Esophagus (tissue), 2 donors: ENCODE measurements at regions not wholly inside any gene's neighbourhood (a gene's known extent, or its start where the extent isn't known, plus 50 kb on each side); places are given as distances from the start of the nearest gene placed in this dataset.
"Not testable (repeated sequence)": the region's sequence is repeated elsewhere in the genome, so short reads cannot be mapped to it uniquely, and the experiment has no call there.

ENCODE experiments used
- H3K27ac ChIP-seq, 2 donors: one replicate each; pipeline ENCODE4 v1.5.1; 2013; ENCODE audit warnings: low read depth in 2 of 2, mild to moderate bottlenecking in 2 of 2, inconsistent platforms in 1 of 2, low read length in 1 of 2, moderate library complexity in 1 of 2
- H3K27me3 ChIP-seq, 2 donors: one replicate each; pipeline ENCODE4 v1.6.1; 2013; ENCODE audit warnings: low read length in 2 of 2, control low read depth in 1 of 2, mild to moderate bottlenecking in 1 of 2; ENCODE audit not compliant: insufficient read depth in 2 of 2, control insufficient read depth in 1 of 2
- H3K36me3 ChIP-seq, 2 donors: one replicate each; pipeline ENCODE4 v1.6.1; 2013; ENCODE audit warnings: low read length in 1 of 2; ENCODE audit not compliant: control insufficient read depth in 2 of 2, insufficient read depth in 2 of 2
- H3K4me1 ChIP-seq, 2 donors: one replicate each; pipeline ENCODE4 v1.6.1; 2013; ENCODE audit warnings: low read length in 1 of 2; ENCODE audit not compliant: control insufficient read depth in 2 of 2, insufficient read depth in 2 of 2
- H3K4me3 ChIP-seq, 2 donors: one replicate each; pipeline ENCODE4 v1.5.1; 2013; ENCODE audit warnings: low read length in 2 of 2, mild to moderate bottlenecking in 2 of 2, low read depth in 1 of 2, moderate library complexity in 1 of 2
- H3K9me3 ChIP-seq, 2 donors: one replicate each; pipeline ENCODE4 v1.6.1; 2013; ENCODE audit warnings: mild to moderate bottlenecking in 2 of 2, low read depth in 1 of 2, low read length in 1 of 2, moderate library complexity in 1 of 2; ENCODE audit not compliant: control insufficient read depth in 2 of 2, insufficient read depth in 1 of 2
- WGBS, 2 donors: extraction: QIAGEN DNeasy Blood & Tissue Kit; methylation state at CpG; one replicate each; pipeline ENCODE4 v1.1.7; 2013; 5-methylcytosine and 5-hydroxymethylcytosine counted together
- donor health status: healthy with polysubstance abuse.
- donor health status: Bipolar disorder and iron deficiency.

DNA sequence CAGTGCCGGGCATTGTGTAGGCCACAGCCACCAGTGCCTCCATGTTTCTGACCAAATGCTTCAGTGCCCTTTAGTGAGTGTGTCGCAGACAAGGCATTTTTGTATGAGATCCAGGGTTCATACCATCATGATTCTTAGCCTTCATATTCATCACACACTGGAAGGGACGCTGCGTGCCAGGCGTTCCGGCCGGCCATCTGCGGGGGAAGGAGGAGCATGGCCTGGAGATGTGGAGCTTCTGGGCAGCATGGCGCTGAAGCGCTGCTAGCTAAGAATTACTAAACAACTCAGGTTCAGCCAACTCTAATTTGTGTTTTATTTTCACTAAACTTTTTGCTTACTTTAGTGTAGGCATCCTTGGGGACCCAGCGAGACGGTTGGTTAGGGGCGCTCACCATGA, 111.4 kb upstream of the EXOC2 start:
- H3K4me3 ChIP-seq = no peak overlapping the region
- no peak overlapping the region for H3K27ac ChIP-seq
- H3K9me3 ChIP-seq = no peaks in the 10 kb centered on the region
- H3K27me3 ChIP-seq = no peaks in the 10 kb centered on the region
- no peaks in the 10 kb centered on the region for H3K4me1 ChIP-seq
- no peaks in the 10 kb centered on the region for H3K36me3 ChIP-seq
- 96 to 98% methylated on average over 13 of the region's 13 CpGs for WGBS, 2 donors

DNA sequence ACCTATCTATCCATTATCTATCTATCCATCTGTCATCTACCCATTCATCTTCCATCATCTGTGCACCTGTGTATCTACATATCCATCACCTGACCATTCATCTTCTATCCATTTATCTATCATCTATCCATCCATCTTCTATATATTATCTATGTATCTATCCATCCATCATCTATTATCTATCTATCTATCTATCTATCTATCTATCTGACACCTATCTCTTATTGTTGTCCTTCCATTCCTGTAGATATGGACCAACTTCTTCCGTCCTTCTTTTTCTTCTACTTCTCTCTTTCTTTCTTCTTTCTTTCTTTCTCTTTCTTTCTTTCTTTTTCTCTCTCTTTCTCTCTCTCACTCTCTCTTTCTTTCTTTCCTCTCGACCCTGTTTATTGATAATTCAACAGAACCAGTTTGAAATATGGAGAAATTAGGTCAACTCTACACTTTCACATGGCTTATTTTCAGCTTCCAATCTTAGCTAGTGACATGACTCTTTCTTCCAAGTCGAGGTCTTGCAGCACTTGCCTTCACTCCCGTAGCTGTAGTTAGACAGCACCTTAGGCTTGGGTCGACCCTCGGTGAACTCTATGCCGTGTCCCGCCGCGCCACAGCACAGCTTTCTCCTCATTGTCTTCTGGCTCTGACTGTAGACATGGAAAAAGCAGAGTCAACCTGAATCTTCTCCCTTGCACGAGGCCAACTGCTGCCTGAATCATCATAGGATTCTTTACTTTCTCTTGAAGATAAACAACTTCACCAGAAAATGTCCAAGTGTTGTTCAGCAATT, 110.4 kb upstream of the EXOC2 start:
- Histone ChIP-seq H3K9me3 (no peaks in the 10 kb centered on the region), H3K4me3 (no peak overlapping the region), H3K4me1 (no peaks in the 10 kb centered on the region), H3K27ac (no peak overlapping the region), H3K27me3 (no peaks in the 10 kb centered on the region), H3K36me3 (no peaks in the 10 kb centered on the region)
- WGBS, 2 donors = 83 to 89% methylated on average over 11 of the region's 11 CpGs

DNA sequence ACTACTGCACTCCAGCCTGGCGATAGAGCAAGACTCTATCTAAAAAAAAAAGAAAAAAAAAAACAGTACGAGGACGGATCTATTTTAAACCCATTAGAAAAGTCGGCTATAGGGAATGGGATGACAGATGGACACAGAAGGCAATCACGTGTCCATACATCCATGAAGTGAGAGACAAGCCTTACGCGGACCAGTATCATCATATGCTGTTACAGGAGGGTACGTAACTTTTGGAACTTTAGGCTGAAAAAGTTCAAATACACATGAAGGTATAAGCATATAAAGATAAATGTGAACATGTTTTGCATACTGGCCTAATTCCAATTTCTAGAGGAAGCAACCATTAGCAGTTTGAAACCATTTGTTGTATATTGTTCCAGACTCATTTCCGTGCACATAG, 109.8 kb upstream of the EXOC2 start:
- no peak overlapping the region for H3K27ac ChIP-seq

DNA sequence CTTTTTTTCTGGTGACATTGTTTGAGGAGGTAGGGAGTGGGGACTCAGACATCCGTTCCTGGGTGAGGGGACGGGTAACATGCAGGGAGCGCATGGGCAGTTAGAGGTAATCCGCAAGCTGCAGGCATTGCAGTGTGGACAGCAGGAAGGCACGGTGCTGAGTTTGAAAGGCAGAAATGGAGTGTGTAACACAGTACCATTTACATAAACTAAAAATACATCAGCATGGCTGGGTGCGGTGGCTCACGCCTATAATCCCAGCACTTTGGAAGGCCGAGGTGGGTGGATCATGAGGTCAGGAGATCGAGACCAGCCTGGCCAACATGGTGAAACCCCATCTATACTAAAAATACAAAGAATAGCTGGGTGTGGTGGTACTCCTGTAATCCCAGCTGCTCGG, 109.3 kb upstream of the EXOC2 start:
- H3K36me3 ChIP-seq, H3K27ac ChIP-seq, H3K9me3 ChIP-seq, H3K27me3 ChIP-seq, H3K4me1 ChIP-seq, H3K4me3 ChIP-seq: not testable (repeated sequence)
- 88 to 89% methylated on average over 10 of the region's 10 CpGs for WGBS, 2 donors

More for the DNA sequence above, 109.8 kb upstream of the EXOC2 start:
- no peaks in the 10 kb centered on the region for H3K4me1 ChIP-seq
- H3K4me3 ChIP-seq = no peak overlapping the region
- H3K36me3 ChIP-seq = no peaks in the 10 kb centered on the region
- no peaks in the 10 kb centered on the region for H3K27me3 ChIP-seq
- WGBS, 2 donors = 72 to 80% methylated on average over 9 of the region's 9 CpGs
- H3K9me3 ChIP-seq = no peaks in the 10 kb centered on the region

DNA sequence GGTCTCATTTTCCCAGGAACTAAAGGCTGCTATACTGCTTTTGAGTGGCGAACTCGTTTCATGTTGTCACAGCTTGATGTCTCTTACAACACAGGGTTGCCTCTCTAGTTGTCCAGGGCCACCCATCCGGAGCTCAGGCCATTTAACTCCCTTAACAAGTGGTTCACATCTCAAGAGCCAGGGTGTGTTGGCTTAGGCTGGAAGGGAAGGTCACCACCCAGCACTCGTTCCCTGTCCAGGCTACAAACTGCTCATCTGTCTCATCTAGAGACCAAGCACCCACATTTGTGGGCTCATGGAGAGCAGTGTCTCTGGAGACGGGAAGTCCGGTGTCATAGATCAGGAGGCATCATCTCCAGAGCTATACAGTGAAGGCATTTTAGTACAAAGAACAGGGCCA, 106.8 kb upstream of the EXOC2 start:
- H3K4me1 ChIP-seq = no peaks in the 10 kb centered on the region
- H3K27ac ChIP-seq = no peak overlapping the region
- H3K27me3 ChIP-seq = no peaks in the 10 kb centered on the region
- H3K9me3 ChIP-seq = no peaks in the 10 kb centered on the region
- no peaks in the 10 kb centered on the region for H3K36me3 ChIP-seq
- H3K4me3 ChIP-seq = no peak overlapping the region
- WGBS, 2 donors = 88 to 89% methylated on average over 6 of the region's 6 CpGs

DNA sequence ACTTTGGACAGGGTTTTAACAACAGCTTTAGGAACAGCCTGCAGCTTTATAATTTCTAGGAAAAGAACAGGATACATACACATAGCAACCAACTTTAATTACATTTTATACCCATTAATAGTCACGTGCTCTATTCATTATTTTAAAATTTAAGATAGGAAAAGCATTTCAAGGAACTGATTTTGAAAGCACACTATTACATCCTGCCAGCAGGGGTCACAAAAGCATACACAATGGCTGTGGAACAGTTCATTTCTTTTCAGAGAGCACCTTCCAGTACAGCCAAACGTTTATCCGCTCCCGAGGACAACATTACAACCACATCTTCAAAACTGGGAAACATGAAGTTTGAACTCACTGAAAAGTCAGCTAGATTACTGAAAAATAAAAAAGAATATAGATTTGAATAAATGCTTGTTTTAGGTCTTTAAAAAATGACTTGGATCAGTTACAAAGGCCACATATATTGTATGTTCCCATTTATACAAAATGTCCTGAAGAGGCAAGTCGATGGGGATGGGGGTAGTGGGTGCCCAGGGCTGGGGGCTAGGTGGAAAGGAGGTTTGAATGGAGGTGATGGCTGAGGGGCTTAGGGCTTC, 104.6 kb upstream of the EXOC2 start:
- no peaks in the 10 kb centered on the region for H3K4me1 ChIP-seq
- WGBS, 2 donors = 8 to 10% methylated on average over 5 of the region's 5 CpGs
- no peaks in the 10 kb centered on the region for H3K9me3 ChIP-seq
- H3K36me3 ChIP-seq = no peaks in the 10 kb centered on the region
- H3K27ac ChIP-seq = no peak overlapping the region
- no peak overlapping the region for H3K4me3 ChIP-seq
- H3K27me3 ChIP-seq = no peaks in the 10 kb centered on the region

DNA sequence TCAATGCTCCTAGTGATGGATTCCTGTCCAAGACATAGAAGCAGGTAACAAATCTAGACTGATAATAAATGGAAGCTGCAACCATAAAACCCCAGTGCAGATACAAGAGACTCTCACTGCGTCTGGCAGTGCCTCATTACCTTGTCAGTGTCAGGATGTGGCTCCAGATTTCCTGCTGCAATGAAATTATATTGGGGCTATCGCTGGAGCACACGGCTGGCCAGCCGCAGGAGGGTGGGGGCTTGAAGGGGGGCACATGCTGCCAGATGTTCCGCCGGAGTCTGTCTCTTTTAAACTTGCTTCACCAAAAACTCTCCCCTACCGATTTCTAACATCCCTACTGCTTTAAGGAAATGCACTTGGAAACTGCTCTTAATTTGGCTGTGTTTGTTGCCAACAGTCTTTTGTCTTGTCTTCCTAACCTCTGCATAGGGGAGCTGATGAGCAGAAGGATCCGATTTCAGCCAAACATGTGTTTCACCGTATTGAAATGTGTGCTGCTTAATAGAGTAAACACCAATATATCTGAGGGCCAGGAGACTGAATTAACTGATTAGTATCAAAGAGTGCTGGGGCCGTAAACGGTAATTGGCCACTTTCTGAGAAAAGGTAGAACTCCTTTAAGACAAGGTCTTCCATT, 102.2 kb upstream of the EXOC2 start:
- Histone ChIP-seq H3K4me1 (no peaks in the 10 kb centered on the region), H3K36me3 (no peaks in the 10 kb centered on the region), H3K27me3 (no peaks in the 10 kb centered on the region), H3K4me3 (no peak overlapping the region), H3K9me3 (no peaks in the 10 kb centered on the region), H3K27ac (no peak overlapping the region)
- WGBS, 2 donors = 37 to 46% methylated on average over 11 of the region's 11 CpGs

DNA sequence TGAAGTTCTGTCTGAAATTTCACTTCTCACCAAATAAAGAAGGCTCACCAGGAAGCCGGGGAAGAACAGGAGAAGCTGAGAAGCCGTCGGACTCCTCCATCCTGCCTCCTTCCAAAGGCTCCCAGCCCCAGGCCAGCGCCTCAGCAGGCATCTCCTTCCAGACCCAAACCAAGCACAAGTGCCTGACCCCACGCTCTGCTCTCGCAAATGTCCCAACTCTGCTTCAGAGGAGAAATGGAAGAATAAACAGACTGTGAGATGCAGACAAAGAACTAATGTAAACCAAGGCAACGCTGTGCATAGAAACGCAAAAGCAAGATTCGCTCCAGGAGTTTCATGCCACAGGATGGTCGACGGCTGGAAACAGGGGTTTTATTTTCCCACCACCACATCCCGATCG, 100.3 kb upstream of the EXOC2 start:
- WGBS, 2 donors = 75 to 80% methylated on average over 13 of the region's 13 CpGs
- H3K27ac ChIP-seq = no peak overlapping the region
- no peaks in the 10 kb centered on the region for H3K4me1 ChIP-seq
- H3K27me3 ChIP-seq = no peaks in the 10 kb centered on the region
- H3K9me3 ChIP-seq = no peaks in the 10 kb centered on the region
- H3K4me3 ChIP-seq = no peak overlapping the region
- no peaks in the 10 kb centered on the region for H3K36me3 ChIP-seq

DNA sequence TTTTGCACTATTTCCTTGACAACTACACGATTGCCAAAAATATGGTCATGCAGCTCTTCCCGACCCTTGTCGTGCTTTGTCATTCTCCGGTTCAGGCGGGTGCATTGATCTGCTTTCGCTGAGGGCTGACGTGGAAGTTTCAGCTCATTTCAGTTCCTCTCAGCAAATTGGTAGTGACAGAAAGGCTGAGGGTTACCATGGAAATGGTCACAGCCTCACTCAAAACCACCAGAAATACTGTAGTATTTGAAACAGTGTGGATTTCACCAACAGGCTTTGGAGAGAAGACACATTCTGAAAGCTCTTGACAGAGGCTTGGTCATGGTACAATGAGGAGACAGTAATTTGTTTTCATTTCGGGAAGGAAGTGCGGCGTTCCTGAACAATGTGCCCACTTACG, 99.7 kb upstream of the EXOC2 start:
- Histone ChIP-seq H3K4me3 (no peak overlapping the region), H3K4me1 (no peaks in the 10 kb centered on the region), H3K27me3 (no peaks in the 10 kb centered on the region), H3K27ac (no peak overlapping the region), H3K36me3 (no peaks in the 10 kb centered on the region), H3K9me3 (no peaks in the 10 kb centered on the region)
- 83 to 87% methylated on average over 11 of the region's 11 CpGs for WGBS, 2 donors

DNA sequence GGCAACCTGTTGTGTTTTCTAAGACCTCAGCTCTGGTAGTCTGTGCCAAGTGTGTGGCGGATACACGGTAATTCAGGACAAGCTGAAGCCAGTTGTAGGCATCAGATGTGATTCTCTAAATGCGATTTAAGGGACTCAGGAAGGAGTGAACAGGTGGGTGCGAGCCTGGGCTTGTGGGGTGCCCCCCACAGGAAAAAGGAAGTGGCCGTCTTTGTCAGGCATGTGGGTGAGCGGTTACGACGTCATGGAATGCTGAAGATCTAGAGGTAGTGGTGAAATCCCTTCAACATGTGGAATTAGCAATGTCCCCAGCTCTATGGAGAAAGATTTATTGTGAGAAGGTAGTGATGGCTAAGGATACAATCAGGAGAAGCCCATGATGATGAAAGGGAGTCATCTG, 95.1 kb upstream of the EXOC2 start:
- no peak overlapping the region for H3K4me3 ChIP-seq
- no peak overlapping the region for H3K27ac ChIP-seq
- H3K4me1 ChIP-seq = no peaks in the 10 kb centered on the region
- no peaks in the 10 kb centered on the region for H3K27me3 ChIP-seq
- no peaks in the 10 kb centered on the region for H3K9me3 ChIP-seq
- H3K36me3 ChIP-seq = no peaks in the 10 kb centered on the region
- 56 to 57% methylated on average over 8 of the region's 8 CpGs for WGBS, 2 donors
